Upper lobe of left lung (tissue), 4 donors: ENCODE measurements at regions not wholly inside any gene's neighbourhood (a gene's known extent, or its start where the extent isn't known, plus 50 kb on each side); places are given as distances from the start of the nearest gene placed in this dataset.

Experiments
- EP300 ChIP-seq, 4 donors: sonication (generic); formaldehyde crosslinking; IDR thresholded peaks; one replicate each; pipeline ENCODE4 v1.5.1; 2017; ENCODE audit warnings: antibody characterized with exemption in 4 of 4, control low read depth in 2 of 4
- POLR2A ChIP-seq, 4 donors: fragments of 450-650 bp; IDR thresholded peaks; one replicate each; pipeline ENCODE4 v1.5.1; 2016 to 2017; ENCODE audit warnings: antibody characterized with exemption in 4 of 4, mild to moderate bottlenecking in 2 of 4
- TF ChIP-seq, protein P1 (sequence below), 6 experiments: fragments of 450-650 bp in 4 of 6; fragments of 200-600 bp in 2 of 6; sonication (generic) in 2 of 6; IDR thresholded peaks; one replicate each; pipeline ENCODE4 v1.5.1; 2016 to 2019; ENCODE audit warnings: antibody characterized with exemption in 6 of 6

DNA sequence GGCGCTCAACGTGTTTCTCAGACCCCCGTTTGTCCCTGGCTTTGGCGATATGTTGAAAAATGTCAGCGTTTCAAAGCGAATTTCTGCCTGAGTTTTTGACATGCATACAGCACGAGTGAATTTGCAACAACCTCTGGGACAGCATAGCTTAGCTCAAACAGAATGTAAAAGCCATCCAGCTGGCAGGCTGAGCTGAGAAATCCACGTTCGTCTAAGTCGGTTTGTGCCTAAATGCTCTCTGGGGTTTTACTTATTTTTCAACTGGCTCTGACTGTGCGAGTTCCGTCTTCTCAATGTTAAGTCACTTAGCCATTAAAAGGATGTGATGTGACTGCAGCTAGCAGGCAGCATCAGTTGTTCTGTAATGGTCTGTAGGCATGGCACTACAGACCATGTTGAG lies 243.5 kb upstream of the SLCO3A1 start:
- TF ChIP-seq, protein P1, sequence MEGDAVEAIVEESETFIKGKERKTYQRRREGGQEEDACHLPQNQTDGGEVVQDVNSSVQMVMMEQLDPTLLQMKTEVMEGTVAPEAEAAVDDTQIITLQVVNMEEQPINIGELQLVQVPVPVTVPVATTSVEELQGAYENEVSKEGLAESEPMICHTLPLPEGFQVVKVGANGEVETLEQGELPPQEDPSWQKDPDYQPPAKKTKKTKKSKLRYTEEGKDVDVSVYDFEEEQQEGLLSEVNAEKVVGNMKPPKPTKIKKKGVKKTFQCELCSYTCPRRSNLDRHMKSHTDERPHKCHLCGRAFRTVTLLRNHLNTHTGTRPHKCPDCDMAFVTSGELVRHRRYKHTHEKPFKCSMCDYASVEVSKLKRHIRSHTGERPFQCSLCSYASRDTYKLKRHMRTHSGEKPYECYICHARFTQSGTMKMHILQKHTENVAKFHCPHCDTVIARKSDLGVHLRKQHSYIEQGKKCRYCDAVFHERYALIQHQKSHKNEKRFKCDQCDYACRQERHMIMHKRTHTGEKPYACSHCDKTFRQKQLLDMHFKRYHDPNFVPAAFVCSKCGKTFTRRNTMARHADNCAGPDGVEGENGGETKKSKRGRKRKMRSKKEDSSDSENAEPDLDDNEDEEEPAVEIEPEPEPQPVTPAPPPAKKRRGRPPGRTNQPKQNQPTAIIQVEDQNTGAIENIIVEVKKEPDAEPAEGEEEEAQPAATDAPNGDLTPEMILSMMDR (IDR thresholded peaks at IDR 0.05) = no peak
- TF ChIP-seq EP300 (IDR thresholded peaks at IDR 0.05) = no peak
- TF ChIP-seq POLR2A (IDR thresholded peaks at IDR 0.05) = no peak
